ENCODE measurements at regions not wholly inside any gene's neighbourhood (a gene's known extent, or its start where the extent isn't known, plus 50 kb on each side); places are given as distances from the start of the nearest gene placed in this dataset.

DNA sequence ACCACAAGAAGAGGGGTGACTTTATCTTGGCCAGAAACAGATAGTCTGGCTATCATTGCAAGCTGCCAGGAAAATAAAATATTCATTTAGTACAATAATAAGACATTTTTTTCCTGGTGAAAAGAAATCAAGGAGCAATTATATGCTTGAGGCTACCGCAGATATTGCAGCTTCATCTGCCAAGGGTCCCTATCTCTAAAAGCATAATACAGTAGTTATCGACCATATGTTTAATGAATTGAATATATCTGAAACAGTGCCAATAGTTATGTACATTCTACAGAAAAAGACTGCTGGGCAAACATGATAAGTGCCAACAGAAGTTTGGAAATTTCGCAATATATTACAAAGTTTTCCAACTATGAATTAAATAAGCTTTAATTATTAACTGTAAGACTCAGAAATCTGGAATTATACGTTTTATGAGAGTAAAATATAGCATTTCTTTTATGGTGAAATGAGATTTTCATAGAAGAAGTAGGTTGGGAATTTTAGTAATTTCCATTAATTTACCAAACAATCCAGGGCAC, 561.1 kb upstream of the ZP4 start:
- no peak overlapping the region for H3K27ac ChIP-seq (ENCODE audit: low read length)
- no peak overlapping the region for H2AFZ ChIP-seq (ENCODE audit: low read length)
- H3K4me3 ChIP-seq (ENCODE audit: low read length), result no peak overlapping the region
- no peaks in the 10 kb centered on the region for H4K20me1 ChIP-seq (ENCODE audit: insufficient read depth, low read length)
- H3F3A ChIP-seq (ENCODE audit: insufficient read depth, low read length), result no peaks in the 10 kb centered on the region
- TF ChIP-seq EZH2 (optimal IDR thresholded peaks at IDR 0.05; ENCODE audit: low read depth, low read length) (no peak), EZH2phosphoT487 (IDR thresholded peaks at IDR 0.05; ENCODE audit: low read length) (no peak)
- TF ChIP-seq, protein P1, sequence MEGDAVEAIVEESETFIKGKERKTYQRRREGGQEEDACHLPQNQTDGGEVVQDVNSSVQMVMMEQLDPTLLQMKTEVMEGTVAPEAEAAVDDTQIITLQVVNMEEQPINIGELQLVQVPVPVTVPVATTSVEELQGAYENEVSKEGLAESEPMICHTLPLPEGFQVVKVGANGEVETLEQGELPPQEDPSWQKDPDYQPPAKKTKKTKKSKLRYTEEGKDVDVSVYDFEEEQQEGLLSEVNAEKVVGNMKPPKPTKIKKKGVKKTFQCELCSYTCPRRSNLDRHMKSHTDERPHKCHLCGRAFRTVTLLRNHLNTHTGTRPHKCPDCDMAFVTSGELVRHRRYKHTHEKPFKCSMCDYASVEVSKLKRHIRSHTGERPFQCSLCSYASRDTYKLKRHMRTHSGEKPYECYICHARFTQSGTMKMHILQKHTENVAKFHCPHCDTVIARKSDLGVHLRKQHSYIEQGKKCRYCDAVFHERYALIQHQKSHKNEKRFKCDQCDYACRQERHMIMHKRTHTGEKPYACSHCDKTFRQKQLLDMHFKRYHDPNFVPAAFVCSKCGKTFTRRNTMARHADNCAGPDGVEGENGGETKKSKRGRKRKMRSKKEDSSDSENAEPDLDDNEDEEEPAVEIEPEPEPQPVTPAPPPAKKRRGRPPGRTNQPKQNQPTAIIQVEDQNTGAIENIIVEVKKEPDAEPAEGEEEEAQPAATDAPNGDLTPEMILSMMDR (IDR thresholded peaks at IDR 0.05; ENCODE audit: low read length), result no peak
- H3K27me3 ChIP-seq (replicated peaks; ENCODE audit: insufficient read depth, low read length), result no peaks in the 10 kb centered on the region
- H3K9me2 ChIP-seq (replicated peaks; ENCODE audit: insufficient read depth, low read length), result no peaks in the 10 kb centered on the region
- H3K79me2 ChIP-seq (ENCODE audit: low read length), result no peaks in the 10 kb centered on the region
- DNase-seq, result no peak
- no peaks in the 10 kb centered on the region for H3K36me3 ChIP-seq (replicated peaks; ENCODE audit: insufficient read depth, low read length)
- no peaks in the 10 kb centered on the region for H3K4me1 ChIP-seq (ENCODE audit: low read length)
- no peak overlapping the region for H3K9ac ChIP-seq (ENCODE audit: low read length)
- no peak overlapping the region for H3K4me2 ChIP-seq (ENCODE audit: low read depth, low read length)
- no peaks in the 10 kb centered on the region for H3K9me3 ChIP-seq (replicated peaks; ENCODE audit: insufficient read depth, low read length)

- Histone ChIP-seq H3K36me3 (replicated peaks; ENCODE audit: insufficient read depth, low read length) (no peaks in the 10 kb centered on the region), H3F3A (ENCODE audit: insufficient read depth, low read length) (no peaks in the 10 kb centered on the region), H3K79me2 (ENCODE audit: low read length) (no peaks in the 10 kb centered on the region), H3K27ac (ENCODE audit: low read length) (no peak overlapping the region), H2AFZ (ENCODE audit: low read length) (no peak overlapping the region), H3K9ac (ENCODE audit: low read length) (no peak overlapping the region), H3K4me3 (ENCODE audit: low read length) (no peak overlapping the region), H3K4me1 (ENCODE audit: low read length) (no peaks in the 10 kb centered on the region), H3K4me2 (ENCODE audit: low read depth, low read length) (no peak overlapping the region), H3K27me3 (replicated peaks; ENCODE audit: insufficient read depth, low read length) (no peaks in the 10 kb centered on the region), H4K20me1 (ENCODE audit: insufficient read depth, low read length) (no peaks in the 10 kb centered on the region), H3K9me3 (replicated peaks; ENCODE audit: insufficient read depth, low read length) (no peaks in the 10 kb centered on the region), H3K9me2 (replicated peaks; ENCODE audit: insufficient read depth, low read length) (no peaks in the 10 kb centered on the region)
- DNase-seq, result no peak
- no peak for TF ChIP-seq EZH2phosphoT487 (IDR thresholded peaks at IDR 0.05; ENCODE audit: low read length)
- TF ChIP-seq, protein P1 (IDR thresholded peaks at IDR 0.05; ENCODE audit: low read length), result no peak
- no peak for TF ChIP-seq EZH2 (optimal IDR thresholded peaks at IDR 0.05; ENCODE audit: low read depth, low read length)
These were observed 560.3 kb upstream of the ZP4 start for GRCh38 chr1:238450976-238451375.

DNA sequence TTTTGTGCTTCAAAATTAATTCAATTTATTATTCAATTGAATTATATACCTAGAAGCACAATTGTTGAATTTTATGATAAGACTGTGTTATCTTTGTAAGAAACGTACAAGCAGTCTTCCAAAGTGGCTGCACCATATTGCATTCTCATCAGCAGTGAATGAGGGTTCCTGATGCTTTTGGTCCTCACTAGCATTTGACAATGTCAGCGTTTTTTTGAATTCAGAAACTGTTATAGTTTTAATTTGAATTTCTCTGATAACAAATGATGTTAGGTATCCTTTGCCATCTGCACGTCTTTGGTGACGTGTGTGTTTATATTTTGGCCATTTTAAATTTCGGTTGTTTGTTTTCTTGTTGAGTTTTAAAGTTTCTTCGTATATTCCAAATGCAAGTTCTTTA, 553.0 kb upstream of the ZP4 start:
- no peak for DNase-seq
- no peaks in the 10 kb centered on the region for H3K9me2 ChIP-seq (replicated peaks; ENCODE audit: insufficient read depth, low read length)
- TF ChIP-seq EZH2 (optimal IDR thresholded peaks at IDR 0.05; ENCODE audit: low read depth, low read length) (no peak), EZH2phosphoT487 (IDR thresholded peaks at IDR 0.05; ENCODE audit: low read length) (no peak)
- TF ChIP-seq, protein P1 (IDR thresholded peaks at IDR 0.05; ENCODE audit: low read length), result no peak
- H3K9me3 ChIP-seq (replicated peaks; ENCODE audit: insufficient read depth, low read length), result no peaks in the 10 kb centered on the region
- H3K4me2 ChIP-seq (ENCODE audit: low read depth, low read length), result no peak overlapping the region
- H4K20me1 ChIP-seq (ENCODE audit: insufficient read depth, low read length), result no peaks in the 10 kb centered on the region
- no peak overlapping the region for H2AFZ ChIP-seq (ENCODE audit: low read length)
- H3K4me3 ChIP-seq (ENCODE audit: low read length), result no peak overlapping the region
- H3F3A ChIP-seq (ENCODE audit: insufficient read depth, low read length), result no peaks in the 10 kb centered on the region
- no peaks in the 10 kb centered on the region for H3K4me1 ChIP-seq (ENCODE audit: low read length)
- H3K36me3 ChIP-seq (replicated peaks; ENCODE audit: insufficient read depth, low read length), result no peaks in the 10 kb centered on the region
- no peaks in the 10 kb centered on the region for H3K79me2 ChIP-seq (ENCODE audit: low read length)
- H3K27ac ChIP-seq (ENCODE audit: low read length), result no peak overlapping the region
- H3K9ac ChIP-seq (ENCODE audit: low read length), result no peak overlapping the region
- no peaks in the 10 kb centered on the region for H3K27me3 ChIP-seq (replicated peaks; ENCODE audit: insufficient read depth, low read length)

Data from MM.1S (cell line).